NCI-H128 (cell line): ENCODE measurements at regions not wholly inside any gene's neighbourhood (a gene's known extent, or its start where the extent isn't known, plus 50 kb on each side); places are given as distances from the start of the nearest gene placed in this dataset.

Experiments used
- DNase-seq: peaks from one replicate; lab custom pipeline; 2025; ENCODE audit not compliant: unreplicated experiment; lab: John Stamatoyannopoulos, UW

DNA sequence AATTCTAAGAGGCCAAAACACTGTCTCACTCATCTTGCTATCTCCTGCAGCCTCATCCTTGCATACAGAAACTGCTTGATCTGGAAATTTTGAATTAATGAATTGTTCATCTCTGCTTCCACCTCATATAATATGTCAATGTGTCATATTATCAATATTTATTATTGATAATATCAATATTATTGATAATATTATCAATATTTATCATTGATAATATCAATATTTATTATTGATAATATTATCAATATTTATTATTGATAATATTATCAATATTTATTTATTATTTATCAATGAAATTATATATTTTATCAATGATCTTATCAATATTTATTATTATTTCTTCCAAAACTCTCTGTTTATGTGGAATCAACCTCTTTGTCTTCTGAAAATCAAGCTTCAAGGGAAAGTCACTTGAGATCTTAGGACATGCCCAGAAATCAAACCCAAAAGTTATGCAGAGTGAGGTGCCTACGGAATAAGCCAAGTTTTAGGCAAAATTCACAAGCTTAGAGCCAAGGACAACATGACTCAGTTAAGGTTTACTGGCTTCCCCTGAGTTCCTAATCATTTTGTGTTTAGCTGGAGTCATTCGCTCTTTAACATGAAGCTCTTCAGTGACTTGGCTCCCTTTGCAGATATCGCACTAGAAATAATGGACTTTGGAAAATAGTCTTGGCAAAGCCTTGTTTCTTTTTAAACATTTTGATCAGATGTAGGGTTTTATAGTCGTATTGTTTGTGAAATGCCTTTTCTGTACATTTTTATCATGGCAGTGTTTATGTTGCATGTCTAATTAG is 297.1 kb upstream of the RARB start:
- no peak for DNase-seq

DNA sequence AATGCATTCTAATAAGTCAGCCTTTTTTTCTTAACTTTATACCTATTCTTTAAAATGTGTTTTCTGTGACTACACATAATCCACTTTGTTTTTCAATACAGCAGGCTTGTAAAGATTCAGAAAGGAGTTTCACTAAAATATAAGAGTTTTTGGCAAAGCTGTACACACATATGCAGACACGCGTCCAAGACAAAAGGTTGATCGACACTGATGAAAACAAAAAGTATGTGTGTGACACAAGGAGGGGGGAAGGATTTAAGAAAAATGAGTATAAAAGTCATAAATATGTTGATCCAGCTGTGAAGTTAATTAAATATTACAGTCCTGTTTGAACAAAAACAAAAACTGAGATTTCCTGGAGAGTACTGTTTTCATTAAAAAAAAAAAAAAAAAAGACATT is 294.5 kb upstream of the RARB start:
- no peak for DNase-seq

DNA sequence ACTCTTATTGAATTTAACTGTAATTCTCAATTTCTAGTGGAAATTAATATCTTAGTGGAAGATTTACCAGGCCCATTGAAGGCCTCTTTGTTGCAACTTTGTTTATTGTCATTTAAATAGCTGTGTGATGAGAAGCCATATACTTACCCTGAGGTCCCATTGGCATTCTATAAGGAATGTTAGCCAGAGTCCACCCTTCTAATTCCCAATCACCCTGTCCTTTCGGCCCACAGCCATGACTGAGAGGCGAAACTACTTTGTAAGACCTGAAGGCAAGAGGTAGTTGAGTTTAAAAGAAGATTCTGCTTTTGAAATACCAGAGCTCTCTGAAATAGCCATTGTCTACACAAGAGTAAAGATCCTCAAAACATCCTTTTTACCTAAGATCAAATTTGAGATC is 290.5 kb upstream of the RARB start:
- no peak for DNase-seq

- no peak for DNase-seq
These were observed 288.8 kb upstream of the RARB start for GRCh38 chr3:25139267-25139666.

GRCh38 chr3:25142609-25143355 is 285.3 kb upstream of the RARB start:
- DNase-seq, result no peak

- DNase-seq, result no peak
These were observed 284.6 kb upstream of the RARB start for GRCh38 chr3:25143356-25144025.

GRCh38 chr3:25144430-25144829 is 283.6 kb upstream of the RARB start:
- DNase-seq, result no peak

DNA sequence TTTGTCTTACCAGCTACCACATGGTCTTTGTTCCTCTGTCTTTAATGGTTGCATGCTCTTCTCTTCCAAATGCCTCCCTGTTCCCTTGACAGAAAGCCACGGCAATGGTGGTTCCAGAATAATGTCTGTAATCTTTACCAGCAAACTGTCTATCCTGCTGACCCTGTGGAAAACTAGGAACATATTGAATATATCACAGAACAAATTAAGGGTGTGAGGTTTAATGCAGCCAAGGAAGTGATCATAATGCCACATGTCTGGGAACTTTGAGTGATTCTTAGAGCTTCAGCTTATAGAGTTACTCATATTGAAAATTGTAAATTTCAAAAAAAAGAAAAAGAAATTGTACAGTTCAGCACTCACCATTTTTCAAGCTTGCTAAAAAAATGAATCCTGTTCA is 282.9 kb upstream of the RARB start:
- DNase-seq, result no peak

DNA sequence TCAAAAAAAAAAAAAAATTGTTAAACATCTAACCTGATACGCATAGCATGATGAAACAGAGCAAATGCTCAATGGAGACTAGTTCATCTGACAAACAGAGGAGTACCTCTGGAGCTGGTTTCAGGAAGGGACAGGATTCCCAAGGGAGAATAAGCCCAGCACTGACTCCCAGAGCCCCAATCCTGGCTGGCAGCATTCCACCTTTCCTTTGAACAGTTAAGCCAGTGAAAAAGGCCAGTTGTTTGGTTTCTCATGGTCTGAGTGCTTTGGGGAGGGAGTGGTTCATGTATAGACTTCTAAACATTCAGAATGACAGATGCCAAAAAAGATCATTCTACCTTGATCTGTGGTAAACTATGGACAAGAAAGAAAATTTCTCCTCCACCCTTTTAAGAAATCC is 277.9 kb upstream of the RARB start:
- no peak for DNase-seq

DNA sequence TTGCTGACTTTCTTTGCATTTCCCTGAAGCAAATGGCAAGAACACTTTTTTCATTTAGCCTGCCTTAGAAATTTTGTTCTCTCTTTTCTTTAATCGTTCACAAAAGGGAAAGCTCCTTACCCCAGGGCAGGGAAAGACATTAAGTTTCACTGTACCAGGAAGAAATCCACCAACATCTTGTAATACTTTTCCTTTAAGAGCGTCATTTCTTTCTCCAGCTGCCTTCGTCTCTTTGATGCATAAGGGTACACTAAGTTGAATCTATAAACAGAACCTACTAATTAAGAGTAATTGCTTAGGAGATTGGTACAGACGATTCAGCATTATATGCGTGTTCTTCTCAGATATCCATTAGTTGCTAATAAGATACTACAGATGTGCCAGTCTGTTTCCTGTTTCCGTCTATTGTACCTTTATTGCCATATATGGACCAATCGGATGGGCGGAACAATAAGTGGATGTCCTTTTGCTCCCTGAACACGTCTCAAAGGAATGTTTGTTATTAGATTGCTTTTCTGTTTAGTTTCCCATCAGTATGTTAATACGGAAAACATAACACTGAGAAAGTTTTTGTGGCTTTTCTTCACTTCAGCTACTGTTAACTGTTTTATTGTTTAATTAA is 276.7 kb upstream of the RARB start:
- no peak for DNase-seq

DNA sequence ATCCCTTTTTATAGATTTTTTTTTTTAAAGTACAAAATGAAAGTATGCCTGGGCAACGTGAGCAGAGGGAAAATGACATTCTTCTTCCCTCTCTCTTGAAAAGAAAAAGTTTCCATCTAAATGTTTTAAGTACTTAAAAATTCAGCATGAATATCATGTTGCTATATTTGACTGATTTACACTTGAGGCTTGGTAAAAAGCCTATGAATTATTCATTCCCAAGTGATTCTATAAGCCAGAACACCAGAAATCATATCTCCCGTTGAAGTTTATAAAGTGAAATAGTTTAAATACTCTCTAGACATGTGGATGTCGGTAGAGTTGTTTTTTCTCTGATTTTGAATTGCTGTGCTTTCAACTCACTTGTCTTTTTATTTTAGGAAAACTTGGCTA is 276.2 kb upstream of the RARB start:
- DNase-seq, result no peak

- no peak for DNase-seq
These were observed 274.9 kb upstream of the RARB start for GRCh38 chr3:25153136-25153535.

GRCh38 chr3:25153561-25153960 is 274.5 kb upstream of the RARB start:
- no peak for DNase-seq

DNA sequence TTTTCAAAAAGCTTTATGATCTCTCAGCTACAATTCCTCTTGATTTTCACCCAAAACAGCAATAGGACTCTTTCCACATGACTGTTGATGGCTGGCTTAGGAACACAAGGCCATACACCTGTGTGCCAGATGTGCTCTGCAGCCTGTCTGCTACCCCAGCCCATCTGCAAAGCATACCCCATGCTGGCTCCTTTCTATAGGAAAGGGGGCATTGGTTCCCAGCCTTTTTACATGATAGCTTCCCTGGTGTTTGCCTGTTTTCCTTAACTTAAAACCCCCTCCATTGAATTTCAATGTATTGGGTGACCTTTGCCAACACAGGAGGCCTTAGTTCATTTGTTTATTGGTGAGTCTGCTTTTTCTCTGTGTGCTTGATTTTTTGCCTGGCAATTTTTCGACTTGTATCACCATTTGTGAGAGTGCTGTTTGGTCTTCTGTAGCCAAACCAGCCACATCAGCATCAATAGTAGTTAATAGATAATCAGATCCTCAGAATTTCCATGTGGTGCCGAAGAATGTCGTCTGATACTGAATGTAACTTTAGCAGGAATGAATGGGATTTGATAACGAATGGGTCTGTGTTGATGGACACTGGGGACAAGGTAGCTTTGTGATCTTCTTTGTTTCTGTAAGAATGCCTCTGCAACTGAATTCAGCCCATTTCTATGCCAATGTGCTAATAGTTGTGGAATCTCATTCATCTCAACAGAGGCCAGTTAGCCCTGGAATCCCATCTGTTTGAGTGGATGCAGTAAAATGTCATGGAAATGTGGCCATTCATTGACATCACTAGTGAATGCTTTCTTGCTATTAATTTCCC is 272.2 kb upstream of the RARB start:
- DNase-seq, result no peak

- DNase-seq, result no peak
These were observed 271.4 kb upstream of the RARB start for GRCh38 chr3:25156626-25157025.

DNA sequence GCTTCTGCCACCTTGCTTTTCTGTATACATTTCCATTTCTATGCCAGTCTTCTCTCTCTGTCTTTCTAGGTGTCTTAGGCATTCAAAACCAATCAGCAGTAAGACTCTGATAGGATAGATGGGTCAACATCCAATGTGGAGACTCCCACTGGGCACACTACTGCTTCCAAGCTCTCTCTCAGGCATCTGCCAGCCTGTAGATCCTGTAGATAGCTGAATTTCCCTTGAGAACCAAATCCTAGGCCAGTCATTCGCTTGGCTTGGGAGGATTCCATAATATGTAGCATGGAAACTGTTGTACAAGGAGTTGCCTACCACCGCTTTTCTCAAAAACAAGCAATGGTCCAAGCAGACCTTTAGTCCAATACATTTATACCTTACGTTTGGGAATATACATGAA is 262.8 kb upstream of the RARB start:
- DNase-seq, result no peak

DNA sequence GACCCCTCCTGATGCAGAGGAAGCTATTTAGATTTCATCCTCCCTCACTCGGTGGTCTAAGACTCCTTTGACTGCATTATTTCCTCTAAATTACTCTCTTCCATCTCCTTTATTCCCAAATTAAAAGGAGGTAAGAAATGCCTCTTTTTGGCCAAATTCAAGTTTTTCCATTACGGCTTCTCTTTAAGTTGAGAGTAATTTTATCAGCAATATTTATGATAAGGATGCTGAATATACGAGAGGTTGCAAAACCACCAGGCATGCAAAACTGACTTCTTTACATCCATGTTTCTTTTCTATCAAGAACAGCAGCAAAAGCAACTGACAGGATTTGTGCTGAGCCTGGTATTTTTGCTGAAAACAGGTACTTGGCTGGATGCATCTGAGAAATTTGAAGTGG is 262.0 kb upstream of the RARB start:
- DNase-seq, result no peak

- no peak for DNase-seq
These were observed 258.9 kb upstream of the RARB start for GRCh38 chr3:25169151-25169550.

DNA sequence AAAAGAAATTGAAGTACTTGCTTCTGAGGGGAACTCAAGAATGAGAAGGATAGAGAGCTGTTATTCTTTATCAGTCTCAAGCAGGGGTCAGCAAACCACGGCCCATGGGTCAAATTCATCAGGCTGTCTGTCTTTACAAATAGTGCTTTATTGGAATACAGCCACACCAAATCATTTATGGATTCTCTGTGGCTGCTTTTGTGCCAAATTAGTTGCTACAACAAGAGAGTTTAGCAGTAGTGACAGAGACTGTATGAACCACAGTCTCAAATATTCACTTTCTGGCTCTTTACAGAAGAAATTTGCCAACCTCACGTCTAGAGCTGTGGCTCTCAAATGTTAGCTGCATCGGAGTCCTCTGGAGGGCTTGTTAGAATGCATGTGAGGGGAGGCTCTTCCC is 258.0 kb upstream of the RARB start:
- DNase-seq, result no peak

DNA sequence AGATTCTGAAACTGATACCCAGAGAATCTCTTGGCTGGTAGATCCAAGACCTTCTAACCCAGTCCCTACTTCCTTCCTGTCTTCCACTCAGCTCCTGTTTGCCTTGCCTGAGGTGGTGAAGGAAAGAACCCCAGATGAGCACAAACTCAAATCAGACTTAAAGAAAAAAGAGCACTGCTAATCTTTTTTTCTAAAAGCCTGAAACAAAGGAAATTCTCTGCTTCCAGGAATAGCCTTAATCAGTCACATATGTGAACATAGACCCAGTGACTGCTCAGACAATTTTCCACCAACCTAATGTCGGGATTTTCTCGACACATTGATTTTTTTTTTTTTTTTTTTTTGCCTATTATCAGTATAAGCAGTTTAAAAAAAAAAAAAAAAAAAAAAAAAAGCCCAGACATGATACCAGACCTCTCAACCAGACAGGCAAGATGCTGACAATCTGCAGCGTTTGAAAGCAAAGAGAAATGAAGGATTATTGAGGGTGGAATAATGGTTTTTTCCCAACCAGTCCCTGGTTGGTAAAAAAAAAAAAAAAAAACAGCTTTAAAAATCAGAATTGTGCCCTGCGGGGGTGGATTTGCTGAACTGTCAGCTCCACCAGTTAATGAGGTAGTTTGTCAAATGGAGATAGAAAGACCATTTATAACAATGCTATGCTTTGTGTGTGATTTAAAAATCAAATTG is 256.8 kb upstream of the RARB start:
- no peak for DNase-seq
